ENCODE measurements at regions not wholly inside any gene's neighbourhood (a gene's known extent, or its start where the extent isn't known, plus 50 kb on each side); places are given as distances from the start of the nearest gene placed in this dataset.

DNA sequence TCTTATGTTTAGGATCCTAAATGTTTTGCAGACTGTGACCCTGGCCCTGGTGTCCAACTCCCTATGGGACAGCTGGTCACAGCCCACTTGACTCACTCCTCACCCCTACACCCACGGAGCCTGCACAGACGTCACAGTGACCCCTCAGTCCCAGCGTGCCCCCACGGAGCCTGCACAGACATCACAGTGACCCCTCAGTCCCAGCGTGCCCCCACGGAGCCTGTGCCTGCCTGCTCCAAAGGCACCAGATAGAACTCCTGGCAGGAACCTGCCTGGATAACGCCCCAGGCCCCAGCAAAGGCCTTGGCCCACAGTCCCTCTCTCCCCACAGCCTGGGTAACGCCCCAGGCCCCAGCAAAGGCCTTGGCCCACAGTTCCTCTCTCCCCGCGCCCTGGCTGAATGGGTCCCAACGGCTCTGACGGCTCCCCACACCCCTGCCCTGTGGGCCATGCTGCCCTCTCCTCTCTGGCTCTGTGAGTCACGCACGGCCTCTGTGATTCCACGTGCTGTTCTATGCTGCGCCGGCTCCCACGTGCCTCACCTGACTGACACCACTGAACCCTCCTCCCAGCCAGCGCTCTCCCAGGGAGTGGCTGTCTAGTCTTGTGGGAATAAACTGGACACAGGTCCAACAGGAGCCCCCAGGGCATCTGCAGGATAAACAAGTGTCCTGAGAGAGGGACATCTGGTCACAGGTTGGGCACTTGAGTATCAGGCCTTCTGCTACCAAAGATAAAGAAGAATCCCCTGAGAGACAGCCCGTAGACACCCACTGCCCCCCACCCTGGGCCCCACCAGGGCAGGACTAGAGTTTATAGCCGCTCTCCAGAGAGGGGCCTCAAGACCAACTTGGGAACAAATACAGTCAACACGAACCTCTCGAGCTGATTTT is 250.3 kb downstream of the BRD1 start:
- Histone ChIP-seq H3K9me3 (peaks cover 0 to 31% (median 0%) of the 10 kb centered on the region in 4 donors), H3K27ac (no peak overlapping the region), H3K4me1 (no peaks in the 10 kb centered on the region), H3K27me3 (no peaks in the 10 kb centered on the region), H3K36me3 (no peaks in the 10 kb centered on the region), H3K4me3 (no peak overlapping the region)
- whole genome bisulfite sequencing, 2 donors = 73 to 76% methylated on average over 23 of the region's 23 CpGs
- TF ChIP-seq POLR2A (IDR thresholded peaks at IDR 0.05) (no peak), EP300 (IDR thresholded peaks at IDR 0.05) (no peak)
- TF ChIP-seq, protein P1, sequence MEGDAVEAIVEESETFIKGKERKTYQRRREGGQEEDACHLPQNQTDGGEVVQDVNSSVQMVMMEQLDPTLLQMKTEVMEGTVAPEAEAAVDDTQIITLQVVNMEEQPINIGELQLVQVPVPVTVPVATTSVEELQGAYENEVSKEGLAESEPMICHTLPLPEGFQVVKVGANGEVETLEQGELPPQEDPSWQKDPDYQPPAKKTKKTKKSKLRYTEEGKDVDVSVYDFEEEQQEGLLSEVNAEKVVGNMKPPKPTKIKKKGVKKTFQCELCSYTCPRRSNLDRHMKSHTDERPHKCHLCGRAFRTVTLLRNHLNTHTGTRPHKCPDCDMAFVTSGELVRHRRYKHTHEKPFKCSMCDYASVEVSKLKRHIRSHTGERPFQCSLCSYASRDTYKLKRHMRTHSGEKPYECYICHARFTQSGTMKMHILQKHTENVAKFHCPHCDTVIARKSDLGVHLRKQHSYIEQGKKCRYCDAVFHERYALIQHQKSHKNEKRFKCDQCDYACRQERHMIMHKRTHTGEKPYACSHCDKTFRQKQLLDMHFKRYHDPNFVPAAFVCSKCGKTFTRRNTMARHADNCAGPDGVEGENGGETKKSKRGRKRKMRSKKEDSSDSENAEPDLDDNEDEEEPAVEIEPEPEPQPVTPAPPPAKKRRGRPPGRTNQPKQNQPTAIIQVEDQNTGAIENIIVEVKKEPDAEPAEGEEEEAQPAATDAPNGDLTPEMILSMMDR (IDR thresholded peaks at IDR 0.05) = no peak
- DNase-seq (ENCODE audit: low spot score in 2 of 2) = no peak

DNA sequence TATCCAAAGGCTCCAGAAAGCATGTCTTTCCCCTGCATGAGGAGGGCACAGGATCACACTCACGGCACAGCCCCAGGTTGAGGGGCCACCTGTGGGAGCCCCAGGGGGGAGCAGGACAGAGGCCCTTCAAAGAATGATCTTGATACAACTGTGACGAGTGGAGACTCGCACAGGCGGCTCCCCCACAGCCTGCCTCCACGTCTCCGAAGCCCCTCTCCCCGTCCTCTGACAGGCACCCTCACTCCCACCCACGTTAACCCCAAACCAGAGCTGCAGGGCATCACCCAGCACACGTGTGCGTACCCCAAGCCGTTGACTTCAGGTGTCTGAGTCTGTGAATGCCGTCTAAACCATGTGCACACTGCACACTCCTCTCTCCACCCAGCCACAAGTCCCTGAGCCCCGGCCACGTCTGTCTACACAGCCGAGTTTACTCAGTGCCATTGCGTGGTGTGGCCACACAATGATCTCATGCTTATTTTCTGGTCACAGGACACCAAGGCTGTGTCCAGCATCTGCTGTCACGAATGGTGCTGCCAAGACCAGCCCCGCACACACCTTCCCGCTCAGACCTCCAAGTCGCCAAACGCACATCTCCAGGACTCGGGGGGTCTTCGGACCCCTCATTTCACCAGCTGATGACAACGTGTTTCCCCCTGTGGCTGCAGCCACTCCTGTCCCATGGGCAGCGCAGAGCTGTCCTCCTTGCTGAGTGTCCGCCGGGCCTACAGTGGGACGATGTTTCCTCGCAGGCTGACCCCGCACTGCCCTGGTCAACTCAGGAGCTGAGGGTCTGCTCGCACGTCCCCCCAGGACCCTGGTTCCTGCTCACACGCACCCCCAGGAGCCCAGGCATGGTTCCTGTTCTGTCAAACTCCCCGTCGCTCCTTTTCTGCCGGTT is 251.2 kb downstream of the BRD1 start:
- TF ChIP-seq POLR2A (IDR thresholded peaks at IDR 0.05) (no peak), EP300 (IDR thresholded peaks at IDR 0.05) (no peak)
- TF ChIP-seq, protein P1 (IDR thresholded peaks at IDR 0.05) = no peak
- H3K27me3 ChIP-seq = no peaks in the 10 kb centered on the region
- H3K9me3 ChIP-seq = peaks cover 0 to 31% (median 0%) of the 10 kb centered on the region in 4 donors
- no peaks in the 10 kb centered on the region for H3K36me3 ChIP-seq
- WGBS, 2 donors = 83 to 84% methylated on average over 36 of the region's 36 CpGs
- no peak for DNase-seq (ENCODE audit: low spot score in 2 of 2)
- H3K4me3 ChIP-seq = no peak overlapping the region
- H3K27ac ChIP-seq = no peak overlapping the region
- no peaks in the 10 kb centered on the region for H3K4me1 ChIP-seq

DNA sequence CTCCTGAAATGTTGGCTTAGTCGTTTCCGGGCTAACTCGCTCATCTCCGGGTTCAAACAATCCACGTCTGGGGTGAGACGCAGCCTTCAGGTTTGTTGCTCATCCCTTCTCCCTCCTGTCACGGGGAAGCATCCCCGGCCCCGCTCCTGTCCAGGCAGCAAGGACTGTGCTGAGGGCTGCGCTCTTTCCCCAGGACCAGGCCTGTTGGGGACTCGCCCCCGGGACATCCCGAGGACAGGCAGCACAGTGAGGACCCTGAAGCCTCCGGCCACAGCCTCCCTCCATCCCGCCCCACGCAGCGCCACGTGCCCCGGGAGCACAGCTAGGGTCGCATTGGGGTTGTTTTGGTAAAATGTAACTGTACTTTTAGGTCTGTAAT is 252.0 kb downstream of the BRD1 start:
- H3K27ac ChIP-seq = no peak overlapping the region
- H3K36me3 ChIP-seq = no peaks in the 10 kb centered on the region
- H3K4me1 ChIP-seq = no peaks in the 10 kb centered on the region
- no peaks in the 10 kb centered on the region for H3K27me3 ChIP-seq
- WGBS, 2 donors = 89 to 94% methylated on average over 15 to 20 of the region's 20 CpGs
- H3K4me3 ChIP-seq = no peak overlapping the region
- no peak for DNase-seq (ENCODE audit: low spot score in 2 of 2)
- peaks cover 0 to 25% (median 0%) of the 10 kb centered on the region in 4 donors for H3K9me3 ChIP-seq
- no peak for TF ChIP-seq EP300 (IDR thresholded peaks at IDR 0.05)
- TF ChIP-seq, protein P1 (IDR thresholded peaks at IDR 0.05) = no peak
- TF ChIP-seq POLR2A (IDR thresholded peaks at IDR 0.05) = no peak

DNA sequence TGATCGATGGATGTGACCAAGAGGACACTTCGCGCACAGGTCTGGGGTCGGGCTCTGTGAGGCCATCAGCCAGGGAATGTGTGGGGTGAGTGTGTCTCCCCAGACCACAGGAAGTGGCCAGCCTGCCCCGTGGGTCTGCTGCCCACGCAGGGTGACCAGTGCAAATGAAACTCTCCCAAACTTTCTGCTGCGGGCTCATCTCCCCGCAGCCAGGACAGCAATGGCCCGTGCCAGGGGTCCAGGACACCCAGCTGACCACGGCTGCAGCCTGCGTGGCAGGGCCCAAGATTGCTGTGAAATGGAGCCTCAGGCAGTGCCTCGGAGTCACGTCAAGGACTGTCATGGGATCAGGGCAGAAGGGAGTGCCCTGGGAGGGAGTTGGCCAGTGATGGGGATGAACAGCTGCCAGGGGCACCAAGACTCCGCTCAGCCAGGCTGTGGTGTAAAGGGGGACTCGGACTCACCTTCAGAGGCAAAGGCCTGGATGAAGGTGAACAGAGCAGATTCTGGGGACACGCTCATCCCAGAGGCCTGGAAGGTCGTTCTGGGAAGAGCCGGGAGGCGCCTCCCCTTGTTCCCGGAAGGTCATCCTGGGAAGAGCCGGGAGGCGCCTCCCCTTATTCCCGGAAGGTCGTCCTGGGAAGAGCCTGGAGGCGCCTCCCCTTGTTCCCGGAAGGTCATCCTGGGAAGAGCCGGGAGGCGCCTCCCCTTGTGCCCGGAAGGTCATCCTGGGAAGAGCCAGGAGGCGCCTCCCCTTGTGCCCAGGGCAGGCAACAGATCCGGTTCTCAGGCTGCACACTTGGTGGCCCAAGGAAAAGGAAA is 252.6 kb downstream of the BRD1 start:
- TF ChIP-seq, protein P1 (IDR thresholded peaks at IDR 0.05) = no peak
- TF ChIP-seq EP300 (IDR thresholded peaks at IDR 0.05) (no peak), POLR2A (IDR thresholded peaks at IDR 0.05) (no peak)
- Histone ChIP-seq H3K4me1 (no peaks in the 10 kb centered on the region), H3K4me3 (no peak overlapping the region), H3K9me3 (peaks cover 0 to 19% (median 0%) of the 10 kb centered on the region in 4 donors), H3K27ac (no peak overlapping the region), H3K36me3 (no peaks in the 10 kb centered on the region), H3K27me3 (no peaks in the 10 kb centered on the region)
- DNase-seq (ENCODE audit: low spot score in 2 of 2) = no peak
- WGBS, 2 donors = 72 to 77% methylated on average over 27 to 28 of the region's 31 CpGs

Data from tibial nerve (tissue), 4 donors.